HEK293 (cell line): ENCODE measurements at regions not wholly inside any gene's neighbourhood (a gene's known extent, or its start where the extent isn't known, plus 50 kb on each side); places are given as distances from the start of the nearest gene placed in this dataset.

Experiments used
- CTCF ChIA-PET: fragments of 350-600 bp; formaldehyde crosslinking; extraction: SDS; loops from one replicate; lab custom pipeline; 2021; ENCODE audit warnings: antibody characterized with exemption; lab: Yijun Ruan, JAX
- POLR2A ChIA-PET: fragments of 300-600 bp; formaldehyde crosslinking; extraction: SDS; loops from one replicate; lab custom pipeline; 2020; ENCODE audit warnings: antibody characterized with exemption, inconsistent platforms; lab: Yijun Ruan, JAX
- H3K27ac ChIP-seq: fragments of 200-500 bp; sonication (Bioruptor generic); 2 replicates; pipeline ENCODE4 v1.5.1; 2014; ENCODE audit warnings: low read depth, low read length, control low read depth, inconsistent platforms; ENCODE audit errors: extremely low read depth
- H3K36me3 ChIP-seq, 2 experiments: fragments of 200-500 bp in 1 of 2; sonication (Bioruptor generic) in 1 of 2; 1 replicate in 1 of 2; 2 replicates in 1 of 2; pipeline ENCODE4 v1.5.1; 2014 to 2017; ENCODE audit warnings: inconsistent platforms in 2 of 2, low read length in 2 of 2; ENCODE audit not compliant: control insufficient read depth in 2 of 2, insufficient read depth in 1 of 2
- H3K4me1 ChIP-seq: fragments of 200-500 bp; sonication (Bioruptor generic); 2 replicates; pipeline ENCODE4 v1.5.1; 2014; ENCODE audit warnings: mild to moderate bottlenecking, low read length, inconsistent platforms; ENCODE audit not compliant: control insufficient read depth, insufficient read depth
- H3K4me3 ChIP-seq: 2 replicates; pipeline ENCODE4 v1.5.1; 2011; ENCODE audit warnings: low read depth, mild to moderate bottlenecking, control low read depth, low read length, moderate library complexity
- H3K9me3 ChIP-seq: fragments of 200-500 bp; sonication (Bioruptor generic); 2 replicates; pipeline ENCODE4 v1.5.1; 2014; ENCODE audit warnings: low read depth, low read length, inconsistent platforms; ENCODE audit not compliant: control insufficient read depth, insufficient read depth
- KLF1 ChIP-seq: fragments of 450-650 bp; formaldehyde crosslinking; IDR thresholded peaks from 2 replicates; pipeline ENCODE4 v1.5.1; 2016; ENCODE audit warnings: missing biosample characterization, missing genetic modification characterization
- TSHZ1 ChIP-seq: fragments of 450-650 bp; formaldehyde crosslinking; IDR thresholded peaks from 2 replicates; pipeline ENCODE4 v1.5.1; 2016; ENCODE audit warnings: missing biosample characterization, missing genetic modification characterization, borderline replicate concordance
- YY2 ChIP-seq: fragments of 450-650 bp; formaldehyde crosslinking; IDR thresholded peaks from 2 replicates; pipeline ENCODE4 v1.5.1; 2016; ENCODE audit warnings: missing biosample characterization, missing genetic modification characterization
- ZNF2 ChIP-seq: fragments of 450-650 bp; formaldehyde crosslinking; IDR thresholded peaks from 2 replicates; pipeline ENCODE4 v1.5.1; 2016; ENCODE audit warnings: missing biosample characterization, missing genetic modification characterization
- ZNF24 ChIP-seq: fragments of 450-650 bp; formaldehyde crosslinking; IDR thresholded peaks from 2 replicates; pipeline ENCODE4 v1.5.1; 2016; ENCODE audit warnings: missing biosample characterization, missing genetic modification characterization
- ZNF280D ChIP-seq: fragments of 450-650 bp; formaldehyde crosslinking; IDR thresholded peaks from 2 replicates; pipeline ENCODE4 v1.5.1; 2016; ENCODE audit warnings: missing biosample characterization, missing genetic modification characterization
- ZNF404 ChIP-seq: fragments of 450-650 bp; formaldehyde crosslinking; IDR thresholded peaks from 2 replicates; pipeline ENCODE4 v1.5.1; 2017; ENCODE audit warnings: missing biosample characterization, missing genetic modification characterization
- ZNF501 ChIP-seq: fragments of 450-650 bp; formaldehyde crosslinking; IDR thresholded peaks from 2 replicates; pipeline ENCODE4 v1.5.1; 2016; ENCODE audit warnings: missing biosample characterization, missing genetic modification characterization
- ZNF513 ChIP-seq: fragments of 450-650 bp; IDR thresholded peaks from 2 replicates; pipeline ENCODE4 v1.5.1; 2018; ENCODE audit warnings: missing biosample characterization, missing genetic modification characterization
- ZNF624 ChIP-seq: fragments of 450-650 bp; formaldehyde crosslinking; IDR thresholded peaks from 2 replicates; pipeline ENCODE4 v1.5.1; 2017; ENCODE audit warnings: missing biosample characterization, missing genetic modification characterization
- ZNF629 ChIP-seq: fragments of 450-650 bp; formaldehyde crosslinking; IDR thresholded peaks from 2 replicates; pipeline ENCODE4 v1.5.1; 2017; ENCODE audit warnings: missing biosample characterization, missing genetic modification characterization
- ZNF664 ChIP-seq: fragments of 450-650 bp; formaldehyde crosslinking; IDR thresholded peaks from 2 replicates; pipeline ENCODE4 v1.5.1; 2016; ENCODE audit warnings: missing biosample characterization, missing genetic modification characterization
- ZNF747 ChIP-seq: fragments of 450-650 bp; formaldehyde crosslinking; IDR thresholded peaks from 2 replicates; pipeline ENCODE4 v1.5.1; 2016; ENCODE audit warnings: missing biosample characterization, missing genetic modification characterization
- ZNF785 ChIP-seq: fragments of 450-650 bp; formaldehyde crosslinking; IDR thresholded peaks from 2 replicates; pipeline ENCODE4 v1.5.1; 2016; ENCODE audit warnings: missing biosample characterization, missing genetic modification characterization

DNA sequence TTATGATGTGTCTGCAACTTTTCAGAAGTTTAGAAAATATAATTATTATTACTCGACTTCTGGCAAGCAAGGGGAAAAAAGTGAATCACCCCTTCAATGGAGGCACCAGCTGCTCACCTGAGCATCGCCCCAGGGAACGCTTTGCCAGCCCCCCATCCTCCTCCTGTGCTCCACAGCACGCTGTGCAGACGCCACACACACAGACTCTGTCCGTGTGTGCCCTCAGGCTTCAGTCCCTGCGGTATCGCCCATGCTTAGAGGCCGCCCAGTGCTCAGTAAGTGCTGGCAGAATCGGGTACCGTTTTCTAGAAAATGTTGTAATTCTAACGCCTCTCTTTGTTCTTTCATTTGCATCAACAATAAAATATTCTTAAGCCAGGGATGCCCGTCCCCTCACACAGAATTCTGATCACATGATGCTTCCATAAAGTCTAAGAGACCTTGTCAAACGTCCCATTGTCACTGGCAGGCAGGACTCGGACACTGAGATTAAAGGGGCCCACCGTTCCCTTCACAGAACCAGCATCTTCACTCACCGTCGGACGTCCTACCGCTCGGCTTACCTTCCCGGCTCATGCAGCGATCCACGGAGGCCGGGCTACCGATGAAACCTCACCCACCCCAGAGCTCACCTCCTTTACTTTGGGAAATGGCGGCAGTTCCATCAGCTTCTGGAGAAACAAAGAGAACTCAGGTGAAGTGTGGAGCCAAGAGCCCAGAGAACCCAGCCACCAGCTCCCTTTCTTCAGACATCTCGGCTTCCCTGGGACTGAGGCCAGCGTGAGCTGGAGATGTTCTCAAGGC lies 105.5 kb downstream of the DLL1 start:
- CTCF ChIA-PET = interaction anchor here (0.8 kb wide), 1 partner anchor 333 kb away, joined by 4 read pairs; no protein-coding TSS in a partner anchor
- TF ChIP-seq ZNF24 = no peak
- no peak for TF ChIP-seq TSHZ1 (tag by site-specific recombination)
- no peak for TF ChIP-seq ZNF747 (tag by site-specific recombination)
- no peak for TF ChIP-seq ZNF2
- no peak for TF ChIP-seq KLF1 (tag by site-specific recombination)
- no peak for TF ChIP-seq ZNF280D (tag by site-specific recombination)
- no peak for TF ChIP-seq ZNF513 (tag by site-specific recombination)
- TF ChIP-seq, all 188 proteins: peak for 0
- H3K4me1 ChIP-seq = no peaks in the 10 kb centered on the region
- no peaks in the 10 kb centered on the region for H3K36me3 ChIP-seq
- no peak overlapping the region for H3K27ac ChIP-seq
- POLR2A ChIA-PET = no interaction called here
- no peaks in the 10 kb centered on the region for H3K9me3 ChIP-seq
- H3K4me3 ChIP-seq = no peak overlapping the region

DNA sequence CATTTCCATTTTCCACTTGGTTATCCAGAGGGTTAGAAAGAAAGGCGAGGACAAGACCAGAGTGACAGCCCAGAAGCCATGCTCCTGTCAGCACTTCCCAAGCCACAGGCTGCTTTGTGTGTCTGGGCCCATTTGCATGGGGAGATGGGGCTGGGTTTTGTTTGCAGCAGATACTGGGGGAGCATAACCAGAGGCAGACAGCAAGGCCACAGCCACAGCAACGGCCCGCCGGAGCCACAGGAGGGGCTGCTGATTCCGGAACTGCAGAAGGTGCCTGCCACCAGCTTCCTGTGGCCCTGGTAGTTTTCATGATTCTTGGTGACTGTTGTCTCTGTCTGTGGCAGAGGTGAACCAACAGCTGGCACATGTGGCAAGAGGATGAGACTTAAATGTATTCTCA lies 106.6 kb downstream of the DLL1 start:
- ChIA-PET CTCF (interaction anchor here (0.8 kb wide), 1 partner anchor 332 kb away, joined by 4 read pairs; no protein-coding TSS in a partner anchor), POLR2A (no interaction called here)
- H3K4me1 ChIP-seq = no peaks in the 10 kb centered on the region
- no peak overlapping the region for H3K27ac ChIP-seq
- TF ChIP-seq YY2 (tag by site-specific recombination) = no peak
- no peak for TF ChIP-seq ZNF664
- TF ChIP-seq ZNF513 (tag by site-specific recombination) = no peak
- TF ChIP-seq ZNF404 = no peak
- TF ChIP-seq ZNF785 (tag by site-specific recombination) = no peak
- TF ChIP-seq ZNF629 (tag by site-specific recombination) = no peak
- no peak for TF ChIP-seq ZNF624 (tag by site-specific recombination)
- no peak for TF ChIP-seq ZNF501
- H3K36me3 ChIP-seq = no peaks in the 10 kb centered on the region
- H3K4me3 ChIP-seq = no peak overlapping the region
- H3K9me3 ChIP-seq = no peaks in the 10 kb centered on the region
